ENCODE measurements at regions not wholly inside any gene's neighbourhood (a gene's known extent, or its start where the extent isn't known, plus 50 kb on each side); places are given as distances from the start of the nearest gene placed in this dataset.

DNA sequence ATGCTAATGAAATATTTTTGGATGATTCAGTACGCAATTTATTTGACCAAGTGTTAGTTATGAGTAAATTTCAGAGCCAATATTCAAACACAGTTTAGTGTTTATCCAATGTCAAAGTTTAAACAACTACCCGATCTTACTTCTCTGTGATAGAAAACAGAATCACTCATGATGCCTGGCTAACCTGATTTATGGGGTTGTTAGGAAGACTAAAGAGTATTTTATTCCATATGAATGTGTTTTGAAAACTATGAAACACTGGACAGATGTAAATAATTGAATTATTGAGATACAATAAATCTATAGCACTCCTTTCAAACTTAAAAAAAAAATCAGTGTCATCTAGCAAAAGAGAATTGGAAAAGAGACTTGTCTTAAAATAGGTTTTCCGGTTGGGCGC is 1181.8 kb downstream of the EFNB2 start:
- Histone ChIP-seq H3K9me3 (ENCODE audit: low read depth, low read length) (no peaks in the 10 kb centered on the region), H3K4me3 (no peak overlapping the region), H3K9ac (ENCODE audit: insufficient read length) (no peak overlapping the region), H3K27ac (no peak overlapping the region), H3K36me3 (ENCODE audit: insufficient read depth, low read length) (no peaks in the 10 kb centered on the region)
- TF ChIP-seq POLR2AphosphoS5 (IDR thresholded peaks at IDR 0.05; ENCODE audit: borderline replicate concordance, low read depth, low read length) (no peak), FOXP2 (optimal IDR thresholded peaks at IDR 0.05; ENCODE audit: control extremely low read depth, extremely low read length, insufficient read depth) (no peak), EZH2 (IDR thresholded peaks at IDR 0.05) (no peak)
- no peak for DNase-seq (ENCODE audit: low read depth, low spot score)

DNA sequence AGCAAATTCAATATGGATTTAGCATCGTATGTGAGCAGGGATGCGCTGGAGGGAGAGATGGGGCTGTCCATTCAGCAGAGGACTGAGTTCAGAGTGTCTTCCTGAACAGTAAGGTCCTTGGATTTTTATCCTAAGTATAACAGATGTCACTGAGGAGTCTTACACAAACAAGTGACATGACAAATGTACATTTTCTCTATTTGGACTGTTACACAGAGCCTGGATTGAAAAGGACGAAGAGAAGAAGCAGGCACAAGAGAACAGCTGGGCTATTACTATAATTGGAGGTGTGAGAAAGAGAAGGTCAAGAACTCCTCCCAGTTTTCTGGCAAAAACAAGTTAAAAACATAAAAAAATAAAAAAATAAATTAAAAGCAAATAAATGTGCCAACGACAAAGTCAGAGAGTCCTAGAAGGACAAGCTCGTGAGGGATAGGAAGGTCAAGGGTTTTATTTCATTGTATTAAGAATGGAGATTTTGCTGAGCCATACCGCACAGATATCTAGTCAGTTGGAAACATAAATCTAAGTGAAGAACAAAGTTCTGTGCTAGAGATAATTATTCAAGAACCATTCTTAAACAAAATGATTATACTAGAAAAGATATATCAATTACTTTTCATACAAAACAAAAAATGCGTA is 1186.3 kb downstream of the EFNB2 start:
- Histone ChIP-seq H3K9me3 (ENCODE audit: low read depth, low read length) (no peaks in the 10 kb centered on the region), H3K36me3 (ENCODE audit: insufficient read depth, low read length) (no peaks in the 10 kb centered on the region), H3K4me3 (no peak overlapping the region), H3K9ac (ENCODE audit: insufficient read length) (no peak overlapping the region), H3K27ac (no peak overlapping the region)
- TF ChIP-seq EZH2 (IDR thresholded peaks at IDR 0.05) (no peak), POLR2AphosphoS5 (IDR thresholded peaks at IDR 0.05; ENCODE audit: borderline replicate concordance, low read depth, low read length) (no peak), FOXP2 (optimal IDR thresholded peaks at IDR 0.05; ENCODE audit: control extremely low read depth, extremely low read length, insufficient read depth) (no peak)
- no peak for DNase-seq (ENCODE audit: low read depth, low spot score)

DNA sequence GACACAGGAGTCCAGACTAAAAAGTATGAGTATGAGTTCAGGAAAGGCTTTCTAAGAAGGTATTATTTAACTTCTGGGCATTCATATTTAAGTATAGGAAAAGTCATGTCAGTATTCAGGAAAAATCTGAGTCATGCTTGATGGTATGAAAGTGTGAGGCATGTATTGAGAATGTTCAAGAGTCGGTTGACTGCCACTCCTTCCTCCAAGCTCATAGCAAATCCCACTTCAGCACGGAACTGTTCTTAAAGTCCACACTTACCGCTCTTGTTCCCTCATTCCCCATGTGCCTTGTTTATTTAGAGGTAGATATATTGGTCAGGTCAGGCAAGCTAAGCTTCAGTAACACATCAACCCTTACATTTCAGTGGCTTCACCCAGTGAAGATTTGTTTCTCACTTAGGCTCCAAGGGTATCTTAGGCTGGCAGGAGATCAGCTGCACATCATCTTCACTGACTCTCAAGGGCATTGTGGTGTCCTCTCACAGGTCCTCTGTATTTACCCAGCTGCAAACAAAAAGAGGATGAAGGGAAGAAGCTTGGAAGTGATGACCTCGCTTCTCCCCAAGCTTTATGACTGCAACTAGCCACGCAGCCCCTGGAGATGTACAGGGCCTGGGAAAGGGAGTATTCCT is 1189.2 kb downstream of the EFNB2 start:
- DNase-seq (ENCODE audit: low read depth, low spot score) = no peak

GRCh38 chr13:105345730-105346129 is 1189.7 kb downstream of the EFNB2 start:
- Histone ChIP-seq H3K27ac (no peak overlapping the region), H3K9ac (ENCODE audit: insufficient read length) (no peak overlapping the region), H3K36me3 (ENCODE audit: insufficient read depth, low read length) (no peaks in the 10 kb centered on the region), H3K9me3 (ENCODE audit: low read depth, low read length) (no peaks in the 10 kb centered on the region), H3K4me3 (no peak overlapping the region)
- no peak for TF ChIP-seq EZH2 (IDR thresholded peaks at IDR 0.05)
- DNase-seq (ENCODE audit: low read depth, low spot score) = no peak

More for the DNA sequence above, 1189.2 kb downstream of the EFNB2 start:
- Histone ChIP-seq H3K4me3 (no peak overlapping the region), H3K9ac (ENCODE audit: insufficient read length) (no peak overlapping the region), H3K36me3 (ENCODE audit: insufficient read depth, low read length) (no peaks in the 10 kb centered on the region), H3K27ac (no peak overlapping the region), H3K9me3 (ENCODE audit: low read depth, low read length) (no peaks in the 10 kb centered on the region)
- TF ChIP-seq EZH2 (IDR thresholded peaks at IDR 0.05) = no peak
- TF ChIP-seq POLR2AphosphoS5 (IDR thresholded peaks at IDR 0.05; ENCODE audit: borderline replicate concordance, low read depth, low read length) = no peak
- TF ChIP-seq FOXP2 (optimal IDR thresholded peaks at IDR 0.05; ENCODE audit: control extremely low read depth, extremely low read length, insufficient read depth) = no peak

DNA sequence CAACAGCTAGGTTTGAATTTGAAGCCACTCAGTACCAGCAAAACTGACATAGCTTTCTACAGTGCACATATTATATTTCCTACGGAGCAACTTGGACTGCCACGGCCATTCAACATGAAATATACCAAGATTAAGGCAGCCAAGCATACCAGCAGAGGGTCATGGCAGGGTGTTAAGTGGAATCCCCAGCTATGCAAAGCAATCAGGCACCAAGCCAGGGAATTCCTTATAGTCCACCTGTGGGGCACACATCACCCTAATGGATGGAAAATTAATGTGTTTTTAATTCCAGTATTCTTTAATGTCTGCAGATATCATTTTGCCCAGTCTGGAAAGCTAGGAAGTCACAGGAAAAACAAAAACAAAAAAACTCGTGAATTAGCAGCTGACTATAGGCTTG is 1190.3 kb downstream of the EFNB2 start:
- no peak overlapping the region for H3K9ac ChIP-seq (ENCODE audit: insufficient read length)

DNA sequence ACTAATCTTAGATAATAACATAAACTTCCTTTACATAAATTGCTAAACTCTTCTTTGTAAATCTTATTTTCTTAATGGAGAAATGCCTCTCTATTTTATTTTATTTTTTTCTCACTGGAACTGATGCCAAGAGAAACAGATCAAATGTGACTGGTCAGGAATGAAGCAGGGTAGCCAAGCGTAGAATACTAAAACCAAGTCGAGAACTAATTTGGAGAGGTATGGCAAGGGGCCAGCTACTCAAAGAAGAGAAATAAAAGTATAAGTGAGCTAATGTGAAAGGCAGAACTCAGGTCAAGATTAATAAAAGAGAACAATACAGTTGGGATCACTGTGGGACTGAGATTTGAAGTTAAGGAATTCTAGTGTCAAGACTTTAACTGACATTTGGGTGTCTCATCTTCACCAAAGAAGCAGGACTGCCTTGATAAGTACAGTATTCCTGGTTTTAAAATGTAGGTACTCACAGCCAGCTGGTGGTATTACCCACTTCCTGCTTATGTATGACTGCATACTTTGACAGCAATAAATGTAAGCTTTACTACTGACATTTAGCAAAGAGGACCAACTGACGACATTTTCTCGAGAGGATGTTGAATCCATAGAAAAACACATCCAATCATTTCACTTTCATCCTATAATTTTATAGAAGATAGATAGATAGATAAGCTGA is 1192.2 kb downstream of the EFNB2 start:
- Histone ChIP-seq H3K4me3 (no peak overlapping the region), H3K27ac (no peak overlapping the region), H3K36me3 (ENCODE audit: insufficient read depth, low read length) (no peaks in the 10 kb centered on the region), H3K9me3 (ENCODE audit: low read depth, low read length) (no peaks in the 10 kb centered on the region), H3K9ac (ENCODE audit: insufficient read length) (no peak overlapping the region)
- TF ChIP-seq FOXP2 (optimal IDR thresholded peaks at IDR 0.05; ENCODE audit: control extremely low read depth, extremely low read length, insufficient read depth) = no peak
- TF ChIP-seq POLR2AphosphoS5 (IDR thresholded peaks at IDR 0.05; ENCODE audit: borderline replicate concordance, low read depth, low read length) = no peak
- no peak for TF ChIP-seq EZH2 (IDR thresholded peaks at IDR 0.05)
- no peak for DNase-seq (ENCODE audit: low read depth, low spot score)

More for the DNA sequence above, 1190.3 kb downstream of the EFNB2 start:
- no peak overlapping the region for H3K27ac ChIP-seq
- no peaks in the 10 kb centered on the region for H3K36me3 ChIP-seq (ENCODE audit: insufficient read depth, low read length)
- DNase-seq (ENCODE audit: low read depth, low spot score) = no peak
- TF ChIP-seq FOXP2 (optimal IDR thresholded peaks at IDR 0.05; ENCODE audit: control extremely low read depth, extremely low read length, insufficient read depth) (no peak), POLR2AphosphoS5 (IDR thresholded peaks at IDR 0.05; ENCODE audit: borderline replicate concordance, low read depth, low read length) (no peak), EZH2 (IDR thresholded peaks at IDR 0.05) (no peak)
- H3K4me3 ChIP-seq = no peak overlapping the region
- no peaks in the 10 kb centered on the region for H3K9me3 ChIP-seq (ENCODE audit: low read depth, low read length)

GRCh38 chr13:105342281-105342820 is 1193.1 kb downstream of the EFNB2 start:
- no peak overlapping the region for H3K9ac ChIP-seq (ENCODE audit: insufficient read length)
- H3K9me3 ChIP-seq (ENCODE audit: low read depth, low read length) = no peaks in the 10 kb centered on the region
- TF ChIP-seq FOXP2 (optimal IDR thresholded peaks at IDR 0.05; ENCODE audit: control extremely low read depth, extremely low read length, insufficient read depth) (no peak), EZH2 (IDR thresholded peaks at IDR 0.05) (no peak)
- no peak for DNase-seq (ENCODE audit: low read depth, low spot score)
- no peaks in the 10 kb centered on the region for H3K36me3 ChIP-seq (ENCODE audit: insufficient read depth, low read length)
- H3K4me3 ChIP-seq = no peak overlapping the region
- no peak overlapping the region for H3K27ac ChIP-seq

GRCh38 chr13:105341758-105342157 is 1193.7 kb downstream of the EFNB2 start:
- no peak for DNase-seq (ENCODE audit: low read depth, low spot score)
- H3K9ac ChIP-seq (ENCODE audit: insufficient read length) = no peak overlapping the region
- TF ChIP-seq FOXP2 (optimal IDR thresholded peaks at IDR 0.05; ENCODE audit: control extremely low read depth, extremely low read length, insufficient read depth) (no peak), EZH2 (IDR thresholded peaks at IDR 0.05) (no peak)
- no peak overlapping the region for H3K27ac ChIP-seq
- H3K9me3 ChIP-seq (ENCODE audit: low read depth, low read length) = no peaks in the 10 kb centered on the region
- no peaks in the 10 kb centered on the region for H3K36me3 ChIP-seq (ENCODE audit: insufficient read depth, low read length)
- H3K4me3 ChIP-seq = no peak overlapping the region

Data from SK-N-MC (cell line).